NCI-H2171 (cell line): ENCODE measurements at regions not wholly inside any gene's neighbourhood (a gene's known extent, or its start where the extent isn't known, plus 50 kb on each side); places are given as distances from the start of the nearest gene placed in this dataset.

Source experiments
- DNase-seq: peaks from one replicate; lab custom pipeline; 2025; lab: John Stamatoyannopoulos, UW

DNA sequence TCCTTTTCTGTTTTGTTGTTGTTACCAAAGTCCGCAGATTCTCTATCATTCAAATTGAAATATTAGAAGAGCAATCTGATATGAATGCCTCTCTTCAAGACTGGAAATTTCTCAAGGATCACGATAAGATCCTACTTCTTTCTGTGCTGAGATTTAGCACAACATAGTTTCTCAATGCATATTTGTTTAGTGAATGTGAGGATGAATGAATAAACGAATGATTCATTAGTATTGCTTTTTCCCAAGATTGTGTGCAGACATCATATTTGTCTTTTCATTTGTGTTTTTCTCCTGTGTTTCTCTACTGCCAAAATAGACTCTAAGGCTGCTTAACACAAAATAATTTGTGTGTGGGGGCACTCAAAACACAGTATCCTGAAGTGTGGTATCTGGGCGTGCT is 862.7 kb upstream of the MAP3K7 start:
- DNase-seq, result no peak

GRCh38 chr6:91447530-91448254 is 860.8 kb upstream of the MAP3K7 start:
- no peak for DNase-seq

DNA sequence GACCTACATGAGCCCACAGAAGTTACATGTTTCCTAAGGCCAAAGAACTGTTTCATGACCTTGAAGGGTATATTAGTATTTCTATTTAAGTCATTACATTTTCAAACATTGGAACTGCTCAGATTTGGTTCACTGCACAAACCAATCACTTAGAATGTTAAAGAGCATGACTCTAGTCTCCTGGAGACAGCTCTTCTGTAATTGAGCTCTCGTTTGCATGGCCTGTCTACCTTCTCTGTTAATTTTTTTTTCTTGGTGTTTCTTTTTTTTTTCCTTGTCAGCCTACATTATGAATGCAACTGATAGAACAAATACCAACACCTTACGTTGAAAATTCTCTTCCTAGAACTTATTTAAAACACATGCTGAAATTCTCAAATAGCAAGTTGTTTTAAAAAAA is 860.2 kb upstream of the MAP3K7 start:
- DNase-seq, result no peak

GRCh38 chr6:91443405-91443804 is 856.5 kb upstream of the MAP3K7 start:
- DNase-seq, result no peak

GRCh38 chr6:91442342-91442741 is 855.5 kb upstream of the MAP3K7 start:
- DNase-seq, result no peak

DNA sequence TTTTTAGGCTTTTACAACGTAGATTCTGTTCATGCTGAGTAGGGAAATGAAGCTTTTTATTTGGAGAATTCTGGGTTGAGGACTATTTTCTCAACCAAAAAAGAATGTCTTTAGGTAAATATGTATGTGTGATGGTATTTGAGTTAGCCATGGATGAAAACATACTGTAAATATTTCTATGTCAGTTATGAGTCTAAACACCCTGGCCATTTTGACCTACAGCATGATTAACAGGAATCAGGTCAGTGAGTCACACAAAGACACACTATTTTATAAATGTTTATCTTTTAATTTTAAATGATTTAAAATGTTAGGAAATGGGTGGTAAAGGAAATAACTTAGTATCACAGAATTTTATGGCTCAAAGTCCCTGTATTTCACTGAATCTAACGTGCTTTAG is 851.7 kb upstream of the MAP3K7 start:
- DNase-seq, result no peak

- DNase-seq, result no peak
Observed at GRCh38 chr6:91437315-91437729, 850.5 kb upstream of the MAP3K7 start.

- no peak for DNase-seq
Observed at GRCh38 chr6:91436448-91436847, 849.6 kb upstream of the MAP3K7 start.

- no peak for DNase-seq
Observed at GRCh38 chr6:91435630-91436029, 848.8 kb upstream of the MAP3K7 start.

DNA sequence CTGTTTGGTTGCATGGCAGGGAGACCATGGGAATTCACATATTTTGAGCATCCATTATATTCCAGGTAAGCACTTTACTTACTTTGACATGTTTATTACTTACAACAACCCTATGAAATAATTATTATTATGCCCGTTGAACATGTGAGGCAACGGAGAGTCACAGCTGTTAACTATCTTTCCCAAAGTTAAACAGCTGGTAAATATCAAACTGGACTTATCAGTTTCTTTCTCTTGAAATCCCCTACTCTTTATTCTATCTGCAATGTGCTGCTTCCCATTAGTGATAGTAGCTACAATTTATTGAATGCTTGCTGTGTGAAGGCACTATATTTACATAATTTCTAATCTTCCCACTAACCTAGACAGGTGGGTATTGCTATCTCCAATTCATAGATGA is 847.7 kb upstream of the MAP3K7 start:
- no peak for DNase-seq

DNA sequence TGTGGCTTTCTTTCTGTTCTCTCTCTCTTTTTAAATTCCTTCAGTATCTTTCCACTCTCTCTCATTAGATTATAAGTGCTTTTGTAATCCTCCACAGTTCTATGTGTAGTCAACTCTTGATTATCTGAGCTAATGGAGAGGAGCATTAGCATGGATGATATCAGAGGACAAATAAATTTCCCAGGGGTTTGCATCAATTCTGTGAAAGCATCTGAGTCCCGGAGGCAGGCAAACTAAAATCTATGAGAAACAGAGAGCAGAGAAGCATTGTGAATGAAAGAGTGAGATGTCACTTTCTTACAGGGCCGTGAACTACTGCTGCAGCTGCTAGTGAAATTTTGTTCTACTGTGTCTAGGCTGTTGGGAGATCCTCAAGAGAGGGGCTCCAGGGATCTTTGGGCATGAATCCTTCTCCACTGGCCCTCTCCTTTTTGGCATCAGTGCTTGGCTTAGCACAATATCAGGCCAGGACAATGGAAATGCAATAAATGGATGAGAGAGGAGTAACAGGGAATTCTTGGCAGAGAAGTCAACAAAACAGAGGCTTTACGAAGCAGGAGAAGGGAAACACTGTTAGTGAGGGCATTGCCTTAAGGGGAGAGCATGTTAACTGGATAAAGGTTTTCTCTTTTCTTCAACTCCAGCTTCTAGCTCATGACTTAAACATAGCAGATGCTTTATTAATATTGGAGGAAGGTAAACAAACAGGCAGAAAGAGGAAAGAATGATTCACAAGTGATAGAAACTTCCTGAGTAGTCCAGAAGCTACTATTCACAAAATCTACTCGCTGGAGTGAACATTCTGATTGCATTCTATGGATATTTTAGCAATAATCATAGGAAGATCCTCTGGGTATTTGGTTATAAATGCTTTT is 847.0 kb upstream of the MAP3K7 start:
- DNase-seq, result no peak

- no peak for DNase-seq
Observed at GRCh38 chr6:91428953-91429560, 842.2 kb upstream of the MAP3K7 start.

DNA sequence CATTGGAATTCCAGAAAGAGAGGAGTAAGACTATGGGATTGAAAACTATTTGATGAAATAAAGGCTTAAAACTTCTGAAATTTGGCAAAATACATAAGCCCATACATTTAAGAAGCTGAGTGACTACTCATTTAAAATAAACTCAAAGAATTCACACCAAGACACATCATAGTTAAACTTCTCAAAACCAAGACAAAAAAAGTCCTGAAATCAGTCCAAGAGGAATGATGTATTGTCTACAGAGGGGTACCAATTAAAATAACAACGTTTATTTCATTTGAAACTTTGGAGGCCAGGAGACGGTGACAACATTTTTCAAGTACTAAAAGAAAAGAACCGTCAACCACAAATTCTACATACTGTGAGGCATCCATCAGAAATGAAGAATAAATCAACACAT is 841.4 kb upstream of the MAP3K7 start:
- no peak for DNase-seq

- DNase-seq, result no peak
Observed at GRCh38 chr6:91420243-91420642, 833.4 kb upstream of the MAP3K7 start.

GRCh38 chr6:91415031-91415605 is 828.2 kb upstream of the MAP3K7 start:
- DNase-seq, result no peak

DNA sequence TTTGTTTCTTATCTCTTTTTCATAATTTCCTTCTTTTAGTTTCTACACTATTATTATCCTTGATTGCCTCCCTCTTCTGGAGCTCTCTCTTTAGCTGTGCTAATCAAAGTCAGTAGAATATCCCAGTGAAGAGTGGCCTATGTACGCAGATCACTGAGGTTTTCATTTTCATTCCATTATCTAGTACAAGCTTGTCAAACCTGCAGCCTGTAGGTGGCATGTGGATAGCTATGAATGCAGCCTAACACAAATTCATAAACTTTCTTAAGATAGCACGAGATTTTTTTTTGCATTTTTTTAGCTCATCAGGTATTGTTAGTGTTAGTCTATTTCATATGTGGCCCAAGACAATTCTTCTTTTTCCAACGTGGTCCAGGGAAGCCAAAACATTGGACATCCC is 825.7 kb upstream of the MAP3K7 start:
- no peak for DNase-seq

- DNase-seq, result no peak
Observed at GRCh38 chr6:91407706-91408105, 820.8 kb upstream of the MAP3K7 start.

- no peak for DNase-seq
Observed at GRCh38 chr6:91392951-91393350, 806.1 kb upstream of the MAP3K7 start.

DNA sequence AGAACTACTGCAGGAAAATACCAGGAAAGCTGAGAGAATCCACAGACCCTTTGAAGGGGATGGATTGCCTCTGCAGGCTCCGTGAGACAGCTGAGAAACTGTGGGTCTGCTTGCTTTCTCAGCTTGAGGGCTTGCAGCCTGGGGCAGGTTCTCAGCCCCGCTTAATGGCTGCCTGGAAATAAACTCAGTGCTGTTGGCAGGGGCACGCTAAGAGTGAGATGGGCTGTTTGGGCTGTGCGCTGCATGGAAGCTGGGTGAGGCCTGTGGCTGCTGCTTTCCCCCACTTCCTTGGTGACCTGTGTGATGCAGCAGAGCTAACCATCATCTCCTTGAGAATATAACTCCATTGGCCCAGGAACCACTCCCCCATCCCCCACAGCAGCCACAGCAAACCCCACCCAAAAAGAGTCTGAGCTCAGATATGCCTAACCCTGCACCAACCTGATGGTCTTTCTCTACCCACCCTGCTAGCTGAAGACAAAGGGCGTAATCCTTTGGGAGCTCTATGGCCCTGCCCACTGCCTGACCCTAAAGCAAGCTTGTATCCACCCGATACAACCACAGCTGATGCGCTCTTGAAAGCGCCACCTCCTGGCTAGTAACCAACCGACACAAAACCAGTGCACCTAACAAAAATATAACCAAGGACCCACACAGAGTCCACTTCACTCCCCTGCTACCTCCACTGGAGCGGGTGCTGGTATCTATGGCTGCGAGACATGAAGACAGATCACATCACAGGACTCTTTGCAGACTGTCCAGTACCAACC is 800.6 kb upstream of the MAP3K7 start:
- no peak for DNase-seq

DNA sequence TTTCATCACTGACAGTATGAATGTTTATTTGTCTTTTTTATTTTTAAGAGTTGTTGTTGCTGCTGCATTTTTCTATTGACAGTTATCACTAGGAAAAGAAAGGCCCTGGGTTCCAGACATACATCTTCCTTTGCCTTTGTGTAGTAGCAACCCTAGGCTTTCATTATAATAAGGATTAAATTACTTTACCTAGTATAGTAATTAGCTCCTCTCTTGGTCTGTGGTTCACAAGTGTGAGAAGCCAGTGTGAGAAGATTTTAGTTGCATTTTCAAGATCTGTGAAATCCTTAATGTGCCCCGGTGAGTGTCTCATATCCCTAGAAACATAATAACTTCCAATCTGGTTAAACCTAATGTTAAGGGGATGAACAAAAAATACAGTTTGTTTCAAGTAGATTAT is 799.3 kb upstream of the MAP3K7 start:
- DNase-seq, result no peak

GRCh38 chr6:91383207-91383606 is 796.3 kb upstream of the MAP3K7 start:
- no peak for DNase-seq

DNA sequence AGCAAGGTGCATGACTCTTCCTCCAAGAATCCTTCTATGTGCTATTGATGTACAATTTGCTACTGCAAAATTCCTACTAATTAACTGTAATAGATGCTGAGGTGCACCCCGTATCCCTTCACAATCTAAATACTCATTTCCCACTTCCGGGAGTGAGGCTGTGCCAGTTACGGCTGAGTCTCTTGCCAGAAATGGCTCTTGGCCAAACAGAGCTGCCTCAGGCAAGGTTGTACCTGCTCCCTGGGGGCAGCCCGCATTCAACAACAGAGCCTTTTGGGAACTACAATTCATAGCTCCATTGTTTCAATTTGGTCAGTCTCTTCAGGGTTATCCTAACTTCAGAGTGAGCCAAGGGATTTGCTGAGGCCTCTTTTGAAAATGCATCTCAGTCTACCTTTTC is 789.8 kb upstream of the MAP3K7 start:
- peak; percentile 13 for DNase-seq
